ENCODE measurements at regions not wholly inside any gene's neighbourhood (a gene's known extent, or its start where the extent isn't known, plus 50 kb on each side); places are given as distances from the start of the nearest gene placed in this dataset.

DNA sequence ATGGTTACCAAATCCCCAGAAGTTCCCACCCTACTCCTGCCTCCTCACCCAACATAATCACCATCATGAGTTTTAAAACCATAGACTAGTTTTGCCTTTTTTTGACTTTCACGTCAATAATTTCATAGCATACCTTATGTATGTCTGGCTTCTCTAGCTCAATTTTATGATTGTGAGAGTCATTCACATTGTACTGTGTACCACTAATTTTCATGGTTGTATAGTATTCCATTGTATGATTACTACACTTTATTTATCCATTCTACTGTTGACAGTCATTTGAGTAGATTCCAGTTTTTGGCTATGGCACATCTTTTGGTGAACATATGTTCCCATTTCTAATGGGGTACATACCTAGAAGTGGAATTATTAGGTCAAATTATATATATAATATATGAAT is 195.3 kb upstream of the TCF21 start:
- DNase-seq (ENCODE audit: low read depth in 2 of 2): no peak

DNA sequence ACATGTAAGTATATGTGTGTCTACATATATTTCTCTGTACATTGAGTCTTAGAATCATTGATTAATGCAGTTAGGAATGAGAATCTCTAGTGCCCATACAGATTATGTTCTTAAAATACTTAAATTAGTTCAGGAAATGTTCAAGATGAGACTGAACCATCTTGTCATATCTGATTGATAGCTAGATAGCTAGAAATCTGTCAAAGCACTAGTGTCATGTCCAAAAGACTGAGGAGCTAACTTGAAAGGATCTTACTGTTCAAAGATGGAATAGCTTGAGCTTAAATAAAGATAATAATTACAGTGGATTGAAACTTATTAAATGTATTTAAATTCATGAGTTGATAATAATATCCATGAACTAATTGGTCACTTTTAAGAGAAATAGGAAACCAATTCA is 191.7 kb upstream of the TCF21 start:
- no peak for DNase-seq (ENCODE audit: low read depth in 2 of 2)

DNA sequence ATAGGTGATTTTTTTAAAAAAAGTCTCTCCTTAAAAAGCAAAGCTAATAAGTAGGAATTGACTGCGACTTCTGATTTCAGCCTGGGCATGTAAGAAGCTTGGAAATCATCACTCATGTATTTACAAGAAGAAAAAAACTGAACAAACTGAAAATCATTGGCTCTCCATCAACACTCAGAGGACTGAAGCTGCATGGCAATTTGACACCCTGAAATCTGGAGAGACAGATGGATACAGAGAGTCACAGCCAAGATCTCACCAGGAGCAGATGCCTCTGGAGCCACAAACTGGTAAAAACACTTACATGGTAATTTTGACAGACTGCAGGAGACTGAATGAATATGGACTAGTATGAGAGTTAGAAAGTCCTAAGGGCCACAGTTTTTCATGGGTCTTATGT is 191.2 kb upstream of the TCF21 start:
- no peak for DNase-seq (ENCODE audit: low read depth in 2 of 2)

DNA sequence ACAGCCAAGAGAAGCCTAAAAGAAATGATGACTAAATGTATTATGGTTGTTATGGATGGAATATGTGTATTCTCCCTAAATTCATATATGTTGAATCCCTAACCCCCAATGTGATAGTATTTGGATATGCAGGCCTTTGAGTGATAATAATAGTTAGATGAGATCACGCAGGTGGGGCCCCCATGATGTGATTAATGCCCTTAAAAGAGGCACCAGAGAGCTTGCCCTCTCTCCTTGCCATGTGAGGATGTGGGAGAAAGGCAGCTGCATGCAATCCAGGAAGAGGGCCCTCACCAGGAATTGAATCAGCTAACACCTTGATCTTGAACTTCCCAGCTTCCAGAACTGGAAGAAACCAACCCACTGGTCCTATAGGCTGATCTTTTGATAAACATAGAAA is 190.6 kb upstream of the TCF21 start:
- DNase-seq (ENCODE audit: low read depth in 2 of 2): no peak

DNA sequence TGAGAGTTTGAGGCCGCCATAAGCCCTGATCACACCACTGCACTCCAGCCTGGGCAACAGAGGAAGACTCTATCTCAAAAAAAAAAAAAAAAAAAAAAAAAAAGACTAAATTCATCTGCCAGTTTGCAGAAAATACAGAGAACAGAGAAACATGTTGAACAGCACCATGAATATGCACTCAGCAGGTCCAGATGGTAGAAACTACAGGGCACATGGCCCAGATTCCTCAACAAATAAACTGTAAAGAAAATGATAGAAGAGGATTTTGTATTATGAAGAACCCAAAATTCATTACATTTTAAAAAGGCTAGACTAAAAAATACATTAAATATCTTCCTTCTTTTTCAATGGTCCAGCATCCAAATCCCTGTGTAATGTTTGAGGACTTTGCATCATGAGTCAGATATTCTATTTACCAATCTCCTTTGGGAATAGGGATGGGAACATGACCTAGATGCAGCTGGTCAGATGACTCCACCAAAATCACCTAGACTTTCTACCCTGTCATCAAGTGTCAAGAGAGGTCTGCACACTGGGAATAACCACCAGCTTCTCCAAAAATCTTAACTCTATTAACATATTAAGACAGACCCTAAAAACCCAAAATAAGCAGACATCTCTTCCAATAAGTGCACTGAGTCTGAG is 189.1 kb upstream of the TCF21 start:
- DNase-seq (ENCODE audit: low read depth in 2 of 2): no peak

DNA sequence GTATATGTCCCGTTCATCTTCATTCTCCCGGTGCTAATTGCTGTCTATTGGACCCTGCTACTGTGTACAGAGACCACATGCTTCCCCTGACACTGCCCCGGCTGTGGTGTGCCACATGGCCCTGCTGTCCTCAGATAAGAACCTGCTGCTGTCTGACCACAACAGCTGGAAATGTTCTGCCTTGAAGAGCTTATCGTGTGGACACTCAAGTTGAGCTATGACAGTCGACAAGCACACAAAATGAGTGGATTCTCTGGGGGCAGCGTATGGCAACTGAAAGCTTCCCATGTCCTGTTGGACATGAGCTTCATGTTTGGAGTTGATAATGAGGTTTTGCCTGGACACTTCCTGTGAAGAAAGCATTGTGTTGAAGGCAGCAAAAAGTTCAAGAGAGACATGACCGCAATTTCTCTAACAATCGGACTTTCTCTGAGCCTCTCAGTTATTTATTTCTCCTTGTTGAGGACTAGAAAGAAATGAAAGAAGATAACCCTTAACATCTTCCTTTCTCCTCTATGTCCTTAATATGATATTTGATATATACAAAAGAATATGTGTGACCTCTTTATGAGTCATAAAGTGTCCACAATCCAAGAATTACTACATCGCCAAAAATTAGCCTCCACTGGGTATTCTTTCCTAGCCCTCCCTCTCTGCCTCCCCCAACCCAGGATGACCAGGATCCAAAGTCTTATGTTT is 187.1 kb upstream of the TCF21 start:
- DNase-seq (ENCODE audit: low read depth in 2 of 2): no peak

DNA sequence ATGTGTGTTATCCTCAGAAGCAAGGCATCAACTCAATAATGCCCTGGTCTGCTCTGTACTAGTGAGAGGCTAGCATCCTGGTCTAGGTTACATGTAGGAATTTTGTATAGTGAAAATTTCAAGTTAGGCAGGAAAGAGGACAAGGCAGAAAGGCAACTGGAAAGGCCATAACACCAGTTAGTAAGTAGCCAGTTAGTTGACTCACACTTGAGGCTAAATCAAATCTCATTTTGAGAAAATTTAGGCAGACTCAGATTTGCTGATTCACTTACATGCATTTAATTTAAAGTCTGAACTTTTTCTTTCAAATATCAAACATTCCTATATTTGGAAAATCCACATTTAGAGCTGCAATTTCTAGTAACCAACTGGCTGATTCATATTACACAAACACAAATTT is 184.5 kb upstream of the TCF21 start:
- DNase-seq (ENCODE audit: low read depth in 2 of 2): no peak

DNA sequence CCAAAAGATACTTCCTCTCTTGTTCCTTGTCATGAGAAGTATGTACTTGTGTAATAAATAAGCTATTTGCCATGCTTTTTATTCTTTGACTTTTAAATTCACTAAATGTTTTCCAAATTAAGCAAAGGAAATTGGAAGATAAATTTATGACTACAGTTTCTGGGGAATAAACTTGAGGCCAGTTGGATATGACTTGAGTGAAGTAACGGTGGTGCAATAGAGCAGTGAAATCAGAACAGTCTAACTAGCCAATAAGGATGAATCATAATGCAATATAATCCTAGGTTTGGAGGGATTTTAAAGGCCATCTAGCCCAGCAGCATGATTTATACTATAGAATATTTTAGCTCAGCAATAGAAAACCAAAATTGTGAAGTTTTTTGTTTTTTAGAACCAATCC is 183.8 kb upstream of the TCF21 start:
- DNase-seq (ENCODE audit: low read depth in 2 of 2): no peak

DNA sequence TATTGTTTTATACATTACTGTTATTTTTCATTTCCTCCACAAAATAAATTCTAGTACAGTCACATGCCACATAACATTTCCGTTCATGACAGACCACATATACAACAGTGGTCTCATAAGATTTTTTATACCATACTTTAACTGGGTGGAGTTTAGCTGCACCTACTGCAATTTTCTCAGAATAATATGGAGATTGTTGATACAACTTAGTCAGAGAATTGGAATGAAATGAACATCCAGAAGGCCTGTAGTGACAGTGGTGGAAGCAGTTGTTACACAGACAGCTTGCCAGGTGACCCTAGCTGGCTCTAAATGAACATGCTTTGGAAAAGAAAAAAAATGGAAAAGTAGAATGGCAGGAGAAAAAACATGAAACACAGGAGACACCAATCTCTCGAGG is 183.2 kb upstream of the TCF21 start:
- DNase-seq (ENCODE audit: low read depth in 2 of 2): no peak

DNA sequence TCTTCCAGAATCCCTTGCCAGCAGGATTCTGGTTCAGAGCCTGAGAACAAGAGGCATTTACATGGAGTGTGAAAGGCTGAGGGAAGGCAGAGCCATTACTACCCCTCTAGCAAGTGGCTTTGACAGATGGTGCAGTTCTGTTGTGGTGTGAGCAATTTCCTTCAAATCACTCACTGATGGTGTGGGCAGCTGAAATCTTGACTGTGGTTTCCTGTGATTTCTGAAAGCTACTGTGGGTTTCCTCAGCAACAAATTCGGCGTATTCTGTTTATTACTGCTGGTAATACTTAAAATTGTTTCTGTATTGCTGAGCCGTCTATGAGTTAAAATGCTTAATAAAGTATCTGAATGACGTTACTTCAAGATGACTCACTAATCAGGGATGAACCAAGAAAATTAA is 181.5 kb upstream of the TCF21 start:
- no peak for DNase-seq (ENCODE audit: low read depth in 2 of 2)

DNA sequence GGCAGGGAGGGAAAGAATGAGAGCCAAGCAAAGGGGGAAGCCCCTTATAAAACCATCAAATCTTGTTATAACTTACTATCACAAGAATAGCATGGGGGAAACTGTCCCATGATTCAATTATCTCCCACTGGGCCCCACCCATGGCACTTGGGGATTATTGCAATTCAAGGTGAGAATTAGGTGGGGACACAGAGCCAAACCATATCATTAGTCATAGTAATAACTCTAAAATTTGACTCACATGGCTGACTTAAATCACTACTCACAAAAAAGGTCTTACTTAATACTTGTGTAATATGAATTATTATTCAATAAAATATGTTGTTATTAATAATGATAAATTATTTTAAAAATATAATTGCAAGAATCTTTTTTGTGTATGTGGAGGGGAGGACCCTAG is 178.1 kb upstream of the TCF21 start:
- DNase-seq (ENCODE audit: low read depth in 2 of 2): no peak

DNA sequence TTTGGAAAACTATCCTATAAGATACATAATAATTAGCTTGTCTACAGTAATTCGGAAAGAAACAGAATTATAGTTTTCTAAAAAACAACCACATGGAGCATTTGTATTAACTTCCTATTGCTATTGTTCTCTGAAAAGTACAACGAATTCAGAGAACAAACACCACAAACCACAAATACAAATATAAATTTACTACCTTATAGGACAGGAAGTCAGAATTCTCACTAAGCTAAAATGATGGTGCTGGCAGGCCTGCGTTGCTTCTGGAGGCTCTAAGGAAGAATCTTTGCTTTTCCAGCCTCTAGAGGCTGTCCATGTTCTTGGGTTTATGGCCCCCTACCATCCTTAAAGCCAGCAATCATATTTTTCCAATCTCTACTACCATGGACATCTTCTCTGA is 173.6 kb upstream of the TCF21 start:
- DNase-seq (ENCODE audit: low read depth in 2 of 2): no peak

DNA sequence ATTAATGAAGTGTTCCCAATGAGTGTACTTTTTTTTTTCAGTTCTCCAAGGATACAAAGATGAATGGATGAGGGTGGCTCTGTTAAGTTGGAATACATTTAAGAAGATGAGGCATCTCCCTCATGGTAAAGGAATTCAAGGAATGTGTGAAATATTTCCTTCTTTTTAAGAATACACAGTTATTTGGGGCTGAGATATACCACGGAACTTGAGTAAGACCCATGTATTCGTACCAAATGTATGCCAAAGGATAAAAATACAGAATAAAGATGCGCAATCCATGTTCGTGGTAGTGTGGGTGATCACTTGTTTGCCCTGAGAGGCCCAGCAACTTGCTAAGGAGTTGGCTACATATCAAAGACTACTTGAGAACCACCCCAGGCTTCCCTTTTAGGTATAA is 164.2 kb upstream of the TCF21 start:
- no peak for DNase-seq (ENCODE audit: low read depth in 2 of 2)

DNA sequence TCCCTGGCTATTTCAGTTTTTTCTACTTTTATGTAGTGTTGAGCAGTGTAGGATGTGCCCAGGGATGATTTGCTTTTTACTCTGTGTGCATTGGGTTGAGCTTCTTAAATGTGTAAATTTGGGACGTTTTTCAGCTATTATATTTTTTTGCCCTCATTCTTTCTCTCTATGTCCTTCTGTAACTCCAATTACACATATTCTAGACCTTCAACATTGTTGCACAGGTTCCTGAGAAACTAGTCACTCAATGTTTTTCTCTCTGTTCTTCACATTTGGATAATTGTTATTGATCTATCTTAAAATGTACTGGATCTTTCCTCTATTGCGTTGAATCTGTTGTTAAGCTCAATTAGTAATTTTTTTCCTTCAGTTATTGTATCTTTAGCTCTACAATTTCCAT is 162.7 kb upstream of the TCF21 start:
- no peak for DNase-seq (ENCODE audit: low read depth in 2 of 2)

DNA sequence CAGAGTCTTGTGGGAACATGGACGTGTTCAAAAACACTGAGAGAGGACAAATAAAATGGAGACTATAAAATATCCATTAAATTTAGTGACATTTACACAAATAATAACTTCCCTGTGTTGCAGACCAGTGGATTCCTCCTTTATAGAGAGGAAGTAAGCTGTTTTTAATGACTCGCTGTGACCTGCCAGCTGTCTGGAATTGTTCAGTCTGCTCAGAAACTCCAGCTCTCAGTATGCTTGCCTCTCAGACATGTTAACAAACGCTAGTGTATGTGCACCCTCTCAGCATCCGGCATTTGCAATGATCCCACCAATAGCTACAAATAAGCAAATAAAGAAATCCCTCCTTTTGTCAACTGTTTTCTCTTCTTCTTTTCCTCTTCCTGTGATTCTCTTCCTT is 158.0 kb upstream of the TCF21 start:
- DNase-seq (ENCODE audit: low read depth in 2 of 2): no peak

DNA sequence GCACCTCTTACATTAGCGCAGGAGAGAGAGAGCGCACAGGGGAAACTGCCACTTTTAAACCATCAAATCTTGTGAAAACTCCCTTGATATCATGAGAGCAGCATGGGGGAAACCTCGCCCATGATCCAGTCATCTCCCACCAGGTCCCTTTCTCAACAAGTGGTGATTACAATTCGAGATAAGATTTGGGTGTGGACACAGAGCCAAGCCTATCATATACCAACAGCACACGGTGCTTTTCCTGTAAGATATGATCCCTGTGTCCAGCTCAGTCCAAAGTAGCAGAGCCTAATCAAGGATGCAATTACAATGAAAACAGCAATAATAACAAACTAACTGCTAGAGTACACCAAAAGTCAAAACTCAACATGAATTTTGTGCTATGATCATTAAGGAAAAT is 148.7 kb upstream of the TCF21 start:
- no peak for DNase-seq (ENCODE audit: low read depth in 2 of 2)

DNA sequence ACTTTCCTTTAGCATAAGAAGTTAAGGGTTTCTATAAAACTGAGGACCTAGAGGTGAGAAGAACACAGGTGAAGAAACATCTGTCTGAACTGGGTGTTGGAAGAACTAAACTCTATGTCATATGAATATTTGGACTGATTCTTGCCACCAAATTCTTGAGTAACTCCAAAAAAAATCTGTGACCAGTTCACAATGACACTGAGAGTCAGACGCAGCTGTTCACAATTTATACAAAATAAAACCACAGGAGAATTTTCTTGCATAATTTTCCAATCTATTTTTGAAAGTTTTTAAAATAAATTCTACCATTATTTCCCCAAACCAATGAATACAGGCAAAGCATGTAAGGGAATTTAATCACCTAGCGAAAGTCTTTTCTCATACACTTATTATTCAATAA is 148.1 kb upstream of the TCF21 start:
- DNase-seq (ENCODE audit: low read depth in 2 of 2): no peak

DNA sequence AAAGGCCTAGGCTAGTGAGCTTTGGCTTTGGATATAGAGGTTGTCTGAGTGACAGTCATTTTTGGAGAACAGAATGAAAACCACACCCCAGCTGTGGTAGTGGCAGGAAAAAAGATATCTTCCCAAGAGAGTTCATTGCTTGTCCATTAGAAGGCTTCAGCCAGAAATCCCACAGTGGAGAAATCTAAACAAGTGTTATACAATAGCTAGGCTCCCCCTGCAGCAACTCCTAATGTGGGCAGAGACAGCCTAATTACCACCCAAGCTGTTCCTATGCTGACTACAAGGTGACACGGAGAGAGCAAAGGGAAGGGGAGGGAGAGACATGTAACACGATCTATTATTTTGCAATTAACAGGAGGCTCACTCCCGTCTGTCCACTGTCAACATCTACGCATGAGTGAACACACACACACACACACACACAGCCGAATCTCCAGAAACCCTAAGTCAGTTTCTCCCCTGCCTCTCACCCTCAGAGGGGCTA is 147.5 kb upstream of the TCF21 start:
- DNase-seq (ENCODE audit: low read depth in 2 of 2): no peak

DNA sequence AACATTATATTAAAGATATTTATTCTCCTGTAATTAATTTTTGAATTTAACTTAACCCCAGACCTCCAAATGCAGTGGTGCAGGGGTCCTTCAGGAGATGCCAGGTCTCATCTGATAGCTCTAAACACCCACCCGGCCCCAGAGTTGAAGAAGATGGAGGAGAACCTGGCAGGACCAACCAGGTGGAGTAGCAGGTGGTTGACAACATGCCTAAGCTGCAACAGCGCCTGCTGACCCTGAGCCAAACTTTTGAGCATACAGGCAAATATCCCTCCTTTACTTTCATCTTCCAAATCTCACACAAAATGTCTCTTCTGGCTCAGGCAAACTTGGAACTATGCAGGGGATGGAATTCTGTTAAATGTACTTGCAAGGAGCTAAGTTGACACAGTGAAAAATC is 145.3 kb upstream of the TCF21 start:
- no peak for DNase-seq (ENCODE audit: low read depth in 2 of 2)

DNA sequence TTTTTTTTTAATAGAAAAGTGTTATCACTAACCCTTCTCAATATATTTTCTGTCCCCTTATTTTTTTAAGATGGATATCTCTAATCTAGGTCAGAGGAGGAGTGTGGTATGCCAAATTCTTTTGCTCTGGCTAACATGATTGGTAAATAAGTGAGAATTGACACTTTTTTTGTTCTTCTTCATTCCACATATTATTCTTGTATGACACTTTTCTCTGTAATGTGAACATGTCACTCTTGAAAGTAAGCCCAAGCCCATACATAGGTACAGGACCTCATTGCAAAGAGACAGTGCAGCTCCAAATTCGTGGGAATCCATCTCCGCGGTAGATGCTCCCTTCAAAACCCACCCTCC is 142.5 kb upstream of the TCF21 start:
- no peak for DNase-seq (ENCODE audit: low read depth in 2 of 2)

DNA sequence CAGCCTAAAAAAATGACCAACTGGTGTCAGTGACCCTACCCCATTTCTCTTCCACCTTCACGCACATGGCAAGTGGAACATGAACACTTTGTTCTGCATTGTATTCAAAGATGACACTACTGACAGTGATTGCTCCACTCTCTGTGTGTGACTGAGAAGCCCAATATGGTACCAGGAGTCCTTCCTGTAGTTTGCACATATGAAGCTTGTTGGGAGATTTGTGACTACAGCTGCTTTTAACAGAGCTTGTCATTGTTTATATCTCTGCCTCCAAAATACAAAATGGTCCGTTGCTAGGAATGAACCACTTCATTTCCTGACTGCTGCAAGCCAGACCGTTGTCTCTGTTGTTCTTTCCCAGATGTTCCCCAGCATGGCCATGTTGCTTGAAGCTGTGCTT is 140.3 kb upstream of the TCF21 start:
- no peak for DNase-seq (ENCODE audit: low read depth in 2 of 2)

DNA sequence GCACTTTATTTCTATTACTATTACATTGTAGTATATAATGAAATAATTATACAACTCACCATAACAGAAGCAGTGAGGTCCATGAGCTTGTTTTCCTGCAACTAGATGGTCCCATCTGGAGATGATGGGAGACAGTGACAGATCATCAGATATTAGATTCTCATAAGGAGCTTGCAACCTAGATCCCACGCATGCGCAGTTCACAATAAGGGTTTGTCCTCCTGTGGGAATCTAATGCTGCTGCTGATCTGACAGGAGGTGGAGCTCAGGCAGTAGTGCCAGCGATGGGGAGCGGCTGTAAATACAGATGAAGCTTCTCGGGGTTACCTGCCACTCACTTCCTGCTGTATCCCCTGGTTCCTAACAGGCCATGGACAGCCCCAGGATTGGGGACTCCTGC is 139.5 kb upstream of the TCF21 start:
- no peak for DNase-seq (ENCODE audit: low read depth in 2 of 2)

DNA sequence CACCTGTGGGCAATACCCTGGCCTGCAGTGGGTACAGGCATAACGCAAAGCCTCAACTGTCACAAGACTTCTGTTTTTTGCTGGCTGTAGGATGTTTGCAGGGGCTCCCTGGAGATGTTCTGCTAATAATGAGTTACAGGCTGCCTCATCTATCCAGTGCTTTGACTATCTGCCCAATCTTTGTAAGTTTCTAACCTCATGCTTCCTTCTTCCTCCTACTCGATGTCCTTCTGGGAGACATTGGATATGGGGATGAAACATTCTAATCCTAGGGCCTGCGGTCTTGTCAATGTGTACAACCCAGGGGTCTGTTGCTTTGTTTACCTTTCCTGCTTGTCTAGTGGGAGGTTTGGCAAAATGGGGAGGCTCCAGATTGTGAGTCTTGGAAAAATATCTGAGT is 136.8 kb upstream of the TCF21 start:
- DNase-seq (ENCODE audit: low read depth in 2 of 2): no peak

DNA sequence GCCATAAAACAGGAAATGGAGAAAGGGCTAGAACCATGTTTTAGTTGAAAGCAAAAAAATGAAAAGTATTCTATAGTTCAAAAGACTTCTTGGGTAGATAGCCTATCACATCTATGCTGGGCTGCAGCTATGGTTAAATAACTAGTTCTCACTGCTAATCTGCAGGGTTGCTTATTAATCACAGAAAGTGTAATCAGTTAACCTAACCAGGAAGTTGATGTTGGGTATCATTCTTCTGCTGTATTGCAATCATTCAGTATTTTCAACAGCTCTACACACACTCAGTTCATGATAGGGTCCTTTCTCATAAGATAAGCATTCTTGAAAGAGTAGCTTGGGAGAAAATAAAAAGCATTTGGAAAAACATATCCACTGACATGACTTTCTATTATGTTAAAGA is 135.2 kb upstream of the TCF21 start:
- no peak for DNase-seq (ENCODE audit: low read depth in 2 of 2)
